ENCODE measurements at regions not wholly inside any gene's neighbourhood (a gene's known extent, or its start where the extent isn't known, plus 50 kb on each side); places are given as distances from the start of the nearest gene placed in this dataset.

- Histone ChIP-seq H3K9ac (ENCODE audit: control insufficient read depth, extremely low read depth, insufficient read depth, low read length) (no peak overlapping the region), H4K20me1 (ENCODE audit: control insufficient read depth, extremely low read depth, insufficient read depth, low read length) (no peaks in the 10 kb centered on the region), H3K4me2 (ENCODE audit: control insufficient read depth, extremely low read depth, insufficient read depth, low read depth, low read length) (no peak overlapping the region), H3K9me1 (ENCODE audit: control insufficient read depth, extremely low read depth, insufficient read depth, low read length) (no peaks in the 10 kb centered on the region), H3K4me1 (ENCODE audit: control insufficient read depth, extremely low read depth, insufficient read depth, low read length) (no peaks in the 10 kb centered on the region), H3K27ac (ENCODE audit: control insufficient read depth, insufficient read depth, low read length) (no peak overlapping the region), H3K79me2 (ENCODE audit: control insufficient read depth, insufficient read depth, low read length) (no peaks in the 10 kb centered on the region), H3K36me3 (ENCODE audit: control insufficient read depth in 2 of 2, extremely low read depth in 1 of 2, insufficient read depth in 2 of 2, low read length in 2 of 2) (no peaks in the 10 kb centered on the region), H3K4me3 (ENCODE audit: control insufficient read depth in 2 of 3, extremely low read depth in 1 of 3, insufficient read depth in 2 of 3, low read depth in 1 of 3, low read length in 3 of 3) (no peak overlapping the region), H3K9me3 (ENCODE audit: control insufficient read depth, low read depth, low read length) (no peaks in the 10 kb centered on the region), H2AFZ (ENCODE audit: control insufficient read depth, low read length) (no peak overlapping the region), H3K27me3 (ENCODE audit: control insufficient read depth, extremely low read depth, insufficient read depth, low read length) (no peaks in the 10 kb centered on the region)
- dilution Hi-C loops (cut with MboI; ENCODE audit: extremely low pct_ligation_motif_present, low sequenced_read_pairs): no loop called here
- FAIRE-seq (no peak), DNase-seq (ENCODE audit: low read depth, low spot score) (no peak)
- no peak for TF ChIP-seq EZH2 (IDR thresholded peaks at IDR 0.05; ENCODE audit: low read length)
- TF ChIP-seq, protein P1, sequence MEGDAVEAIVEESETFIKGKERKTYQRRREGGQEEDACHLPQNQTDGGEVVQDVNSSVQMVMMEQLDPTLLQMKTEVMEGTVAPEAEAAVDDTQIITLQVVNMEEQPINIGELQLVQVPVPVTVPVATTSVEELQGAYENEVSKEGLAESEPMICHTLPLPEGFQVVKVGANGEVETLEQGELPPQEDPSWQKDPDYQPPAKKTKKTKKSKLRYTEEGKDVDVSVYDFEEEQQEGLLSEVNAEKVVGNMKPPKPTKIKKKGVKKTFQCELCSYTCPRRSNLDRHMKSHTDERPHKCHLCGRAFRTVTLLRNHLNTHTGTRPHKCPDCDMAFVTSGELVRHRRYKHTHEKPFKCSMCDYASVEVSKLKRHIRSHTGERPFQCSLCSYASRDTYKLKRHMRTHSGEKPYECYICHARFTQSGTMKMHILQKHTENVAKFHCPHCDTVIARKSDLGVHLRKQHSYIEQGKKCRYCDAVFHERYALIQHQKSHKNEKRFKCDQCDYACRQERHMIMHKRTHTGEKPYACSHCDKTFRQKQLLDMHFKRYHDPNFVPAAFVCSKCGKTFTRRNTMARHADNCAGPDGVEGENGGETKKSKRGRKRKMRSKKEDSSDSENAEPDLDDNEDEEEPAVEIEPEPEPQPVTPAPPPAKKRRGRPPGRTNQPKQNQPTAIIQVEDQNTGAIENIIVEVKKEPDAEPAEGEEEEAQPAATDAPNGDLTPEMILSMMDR (optimal IDR thresholded peaks at IDR 0.05 in 1 of 3, IDR thresholded peaks at IDR 0.05 in 1 of 3, conservative IDR thresholded peaks at IDR 0.05 in 1 of 3; ENCODE audit: extremely low read depth in 1 of 3, insufficient read depth in 2 of 3, low read length in 3 of 3): no peak
Measured at GRCh38 chr7:32131091-32131490, 60.9 kb upstream of the PDE1C start.

- H3K9me1 ChIP-seq (ENCODE audit: control insufficient read depth, extremely low read depth, insufficient read depth, low read length): no peaks in the 10 kb centered on the region
Measured at GRCh38 chr7:32126843-32127242, 56.6 kb upstream of the PDE1C start.

More at GRCh38 chr7:32126843-32127242, 56.6 kb upstream of the PDE1C start:
- Histone ChIP-seq H3K4me3 (ENCODE audit: control insufficient read depth in 2 of 3, extremely low read depth in 1 of 3, insufficient read depth in 2 of 3, low read depth in 1 of 3, low read length in 3 of 3) (no peak overlapping the region), H3K9ac (ENCODE audit: control insufficient read depth, extremely low read depth, insufficient read depth, low read length) (no peak overlapping the region), H3K79me2 (ENCODE audit: control insufficient read depth, insufficient read depth, low read length) (no peaks in the 10 kb centered on the region), H3K9me3 (ENCODE audit: control insufficient read depth, low read depth, low read length) (no peaks in the 10 kb centered on the region), H3K27ac (ENCODE audit: control insufficient read depth, insufficient read depth, low read length) (no peak overlapping the region), H3K27me3 (ENCODE audit: control insufficient read depth, extremely low read depth, insufficient read depth, low read length) (no peaks in the 10 kb centered on the region), H2AFZ (ENCODE audit: control insufficient read depth, low read length) (no peak overlapping the region), H4K20me1 (ENCODE audit: control insufficient read depth, extremely low read depth, insufficient read depth, low read length) (no peaks in the 10 kb centered on the region), H3K36me3 (ENCODE audit: control insufficient read depth in 2 of 2, extremely low read depth in 1 of 2, insufficient read depth in 2 of 2, low read length in 2 of 2) (no peaks in the 10 kb centered on the region), H3K4me2 (ENCODE audit: control insufficient read depth, extremely low read depth, insufficient read depth, low read depth, low read length) (no peak overlapping the region), H3K4me1 (ENCODE audit: control insufficient read depth, extremely low read depth, insufficient read depth, low read length) (no peaks in the 10 kb centered on the region)
- no peak for FAIRE-seq
- dilution Hi-C loops (cut with MboI; ENCODE audit: extremely low pct_ligation_motif_present, low sequenced_read_pairs): no loop called here
- TF ChIP-seq EZH2 (IDR thresholded peaks at IDR 0.05; ENCODE audit: low read length): no peak
- TF ChIP-seq, protein P1 (optimal IDR thresholded peaks at IDR 0.05 in 1 of 3, IDR thresholded peaks at IDR 0.05 in 1 of 3, conservative IDR thresholded peaks at IDR 0.05 in 1 of 3; ENCODE audit: extremely low read depth in 1 of 3, insufficient read depth in 2 of 3, low read length in 3 of 3): no peak
- DNase-seq (ENCODE audit: low read depth, low spot score): no peak
